ENCODE measurements at regions not wholly inside any gene's neighbourhood (a gene's known extent, or its start where the extent isn't known, plus 50 kb on each side); places are given as distances from the start of the nearest gene placed in this dataset.

DNA sequence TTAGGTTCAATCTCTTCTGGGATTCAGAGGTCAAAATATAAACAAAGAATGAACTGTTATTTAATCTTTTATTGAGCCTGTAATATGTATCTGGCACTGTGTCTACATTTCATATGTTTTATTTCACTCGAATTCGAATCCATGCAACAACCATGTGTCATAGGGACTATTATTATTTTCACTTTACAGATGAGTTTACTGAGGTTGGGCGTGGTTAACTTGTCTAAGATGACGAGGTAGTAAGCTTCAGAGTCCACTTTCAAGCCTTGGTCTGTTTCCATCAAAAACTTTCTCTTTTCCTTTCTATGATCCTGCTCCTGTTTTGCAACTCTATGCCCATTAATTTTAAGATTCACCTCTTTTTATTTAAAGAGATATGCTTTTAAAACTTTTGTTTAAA lies 55.2 kb upstream of the DMAC1 start:
- no peak overlapping the region for H3K9ac ChIP-seq
- TF ChIP-seq Cebpa-rat (IDR thresholded peaks at IDR 0.05), result no peak
- no peaks in the 10 kb centered on the region for H4K20me1 ChIP-seq
- no peaks in the 10 kb centered on the region for H3K27me3 ChIP-seq
- H3K4me1 ChIP-seq, result no peaks in the 10 kb centered on the region
- no peaks in the 10 kb centered on the region for H3K36me3 ChIP-seq
- H3K4me3 ChIP-seq, result no peak overlapping the region
- H3K4me2 ChIP-seq, result no peak overlapping the region
- no peak overlapping the region for H3K27ac ChIP-seq
- H3K9me3 ChIP-seq (replicated peaks in 1 of 11), result peaks cover 0 to 4% (median 0%) of the 10 kb centered on the region in 11 experiments; a peak in 3 of 22 replicates
